Thyroid gland (tissue), 4 donors: ENCODE measurements at regions not wholly inside any gene's neighbourhood (a gene's known extent, or its start where the extent isn't known, plus 50 kb on each side); places are given as distances from the start of the nearest gene placed in this dataset.

Experiments
- DNase-seq, 2 donors: peaks; one replicate each; pipeline ENCODE4 v3.0.0-alpha.2; 2019
- H3K27ac ChIP-seq, 3 donors: fragments of 200-600 bp; sonication (generic); 1 replicate in 2 of 3; 2 replicates in 1 of 3; pipeline ENCODE4 v1.5.1; 2016 to 2019; ENCODE audit warnings: mild to moderate bottlenecking in 1 of 3, moderate library complexity in 1 of 3
- H3K27me3 ChIP-seq: fragments of 200-600 bp; sonication (generic); one replicate; pipeline ENCODE4 v1.5.1; 2019
- H3K36me3 ChIP-seq, 2 donors: fragments of 200-600 bp; sonication (generic); one replicate each; pipeline ENCODE4 v1.5.1; 2016 to 2019
- H3K4me1 ChIP-seq, 2 donors: fragments of 200-600 bp; sonication (generic); one replicate each; pipeline ENCODE4 v1.5.1; 2017 to 2019
- H3K4me3 ChIP-seq, 3 donors: fragments of 200-600 bp; sonication (generic); replicated peaks in 1 of 3; 1 replicate in 2 of 3; 2 replicates in 1 of 3; pipeline ENCODE4 v1.5.1; 2016; ENCODE audit warnings: mild to moderate bottlenecking in 1 of 3
- H3K9me3 ChIP-seq: fragments of 200-600 bp; sonication (generic); one replicate; pipeline ENCODE4 v1.5.1; 2017
- CTCF ChIP-seq, 6 experiments: fragments of 200-600 bp in 3 of 6; fragments of 450-650 bp in 3 of 6; sonication (generic) in 3 of 6; IDR thresholded peaks; one replicate each; pipeline ENCODE4 v1.5.1; 2016 to 2019; ENCODE audit warnings: antibody characterized with exemption in 6 of 6, mild to moderate bottlenecking in 2 of 6, inconsistent platforms in 1 of 6, moderate library complexity in 1 of 6
- POLR2A ChIP-seq, 2 donors: fragments of 450-650 bp; IDR thresholded peaks; one replicate each; pipeline ENCODE4 v1.6.1; 2017; ENCODE audit warnings: antibody characterized with exemption in 2 of 2, mild to moderate bottlenecking in 2 of 2, moderate library complexity in 1 of 2
- WGBS, 2 donors: methylation state at CpG; one replicate each; pipeline ENCODE4 v1.1.5; 2017; 5-methylcytosine and 5-hydroxymethylcytosine counted together
- intact Hi-C: fragments of 100-400 bp; cut with DNase I; formaldehyde crosslinking; loops from one replicate; pipeline ENCODE4 v1.15.1; 2023

GRCh38 chr20:39910536-39910935 is 778.5 kb downstream of the MAFB start:
- TF ChIP-seq CTCF (IDR thresholded peaks at IDR 0.05) (no peak), POLR2A (IDR thresholded peaks at IDR 0.05) (no peak)
- Histone ChIP-seq H3K36me3 (no peaks in the 10 kb centered on the region), H3K4me3 (no peak overlapping the region), H3K4me1 (peaks cover 6 to 12% of the 10 kb centered on the region in 2 donors), H3K27me3 (no peaks in the 10 kb centered on the region), H3K27ac (no peak overlapping the region), H3K9me3 (no peaks in the 10 kb centered on the region)
- DNase-seq, result peak; percentile 59 to 71
- whole genome bisulfite sequencing, 2 donors, result 77 to 81% methylated on average over 2 of the region's 2 CpGs
- intact Hi-C loops, result no loop called here

GRCh38 chr20:39909447-39909846 is 779.6 kb downstream of the MAFB start:
- Histone ChIP-seq H3K4me3 (no peak overlapping the region), H3K27ac (no peak overlapping the region), H3K36me3 (no peaks in the 10 kb centered on the region), H3K9me3 (no peaks in the 10 kb centered on the region), H3K4me1 (peaks cover 6 to 12% of the 10 kb centered on the region in 2 donors), H3K27me3 (no peaks in the 10 kb centered on the region)
- DNase-seq, result peak; percentile 9 to 13
- 74 to 87% methylated on average over 4 of the region's 4 CpGs for WGBS, 2 donors
- TF ChIP-seq POLR2A (IDR thresholded peaks at IDR 0.05) (no peak), CTCF (IDR thresholded peaks at IDR 0.05) (no peak)
- intact Hi-C loops, result no loop called here

- Histone ChIP-seq H3K27ac (no peak overlapping the region), H3K4me3 (no peak overlapping the region), H3K27me3 (no peaks in the 10 kb centered on the region), H3K4me1 (peaks cover 6 to 11% of the 10 kb centered on the region in 2 donors), H3K36me3 (no peaks in the 10 kb centered on the region), H3K9me3 (no peaks in the 10 kb centered on the region)
- WGBS, 2 donors, result 51 to 68% methylated on average over 7 of the region's 7 CpGs
- no peak for DNase-seq
- intact Hi-C loops, result no loop called here
- TF ChIP-seq POLR2A (IDR thresholded peaks at IDR 0.05) (no peak), CTCF (IDR thresholded peaks at IDR 0.05) (no peak)
Observed at GRCh38 chr20:39904476-39905112, 784.4 kb downstream of the MAFB start.

GRCh38 chr20:39903806-39904465 is 785.1 kb downstream of the MAFB start:
- intact Hi-C loops, result no loop called here
- no peak overlapping the region for H3K27ac ChIP-seq
- no peaks in the 10 kb centered on the region for H3K27me3 ChIP-seq
- H3K4me3 ChIP-seq, result no peak overlapping the region
- H3K9me3 ChIP-seq, result no peaks in the 10 kb centered on the region
- peaks cover 6% of the 10 kb centered on the region in 2 donors for H3K4me1 ChIP-seq
- 74 to 79% methylated on average over 10 of the region's 10 CpGs for WGBS, 2 donors
- peak; percentile 12 to 36 for DNase-seq
- no peak for TF ChIP-seq POLR2A (IDR thresholded peaks at IDR 0.05)
- no peak for TF ChIP-seq CTCF (IDR thresholded peaks at IDR 0.05)
- no peaks in the 10 kb centered on the region for H3K36me3 ChIP-seq

- Histone ChIP-seq H3K9me3 (no peaks in the 10 kb centered on the region), H3K4me3 (no peak overlapping the region), H3K36me3 (no peaks in the 10 kb centered on the region), H3K27me3 (no peaks in the 10 kb centered on the region), H3K27ac (no peak overlapping the region), H3K4me1 (peaks cover 0 to 4% of the 10 kb centered on the region in 2 donors)
- intact Hi-C loops, result no loop called here
- no peak for TF ChIP-seq POLR2A (IDR thresholded peaks at IDR 0.05)
- TF ChIP-seq CTCF (IDR thresholded peaks at IDR 0.05), result no peak
- no peak for DNase-seq
- WGBS, 2 donors, result 55 to 98% methylated on average over 1 of the region's 1 CpG
Observed at GRCh38 chr20:39899881-39900280, 789.2 kb downstream of the MAFB start.
